ENCODE measurements at regions not wholly inside any gene's neighbourhood (a gene's known extent, or its start where the extent isn't known, plus 50 kb on each side); places are given as distances from the start of the nearest gene placed in this dataset.

DNA sequence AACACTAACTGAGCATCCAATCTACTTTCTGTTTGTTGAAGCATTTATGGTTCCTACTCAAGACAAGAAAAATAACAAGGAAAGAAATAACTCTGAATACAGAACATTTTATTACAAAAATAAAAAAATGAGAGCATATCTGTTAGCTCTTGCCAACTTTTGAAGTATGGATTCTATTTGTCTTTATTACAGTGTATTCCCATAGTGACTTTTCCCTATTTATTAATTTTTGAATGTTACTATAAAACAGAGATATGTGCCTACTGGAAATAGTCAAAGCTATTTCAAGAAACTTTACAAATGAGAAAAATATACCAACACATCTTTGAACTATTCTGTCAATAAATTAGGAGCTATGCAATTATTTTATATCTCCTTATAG, 153.0 kb downstream of the HLX start:
- TF ChIP-seq CTCF (conservative IDR thresholded peaks at IDR 0.05; ENCODE audit: low read depth, low read length) (no peak), EZH2 (IDR thresholded peaks at IDR 0.05; ENCODE audit: low read length, unreplicated experiment) (no peak), EZH2phosphoT487 (IDR thresholded peaks at IDR 0.05; ENCODE audit: borderline replicate concordance, low read length) (no peak)

Measured in PC-3 (cell line).